Islet precursor cell (in vitro differentiated cells): ENCODE measurements at regions not wholly inside any gene's neighbourhood (a gene's known extent, or its start where the extent isn't known, plus 50 kb on each side); places are given as distances from the start of the nearest gene placed in this dataset.
A peak's percentile ranks its signal among the peaks of the same experiment; 100 is the strongest.
"Not testable (repeated sequence)": the region's sequence is repeated elsewhere in the genome, so short reads cannot be mapped to it uniquely, and the experiment has no call there.

Source experiments
- DNase-seq: peaks from one replicate; pipeline ENCODE4 v3.0.0-alpha.2; 2018

DNA sequence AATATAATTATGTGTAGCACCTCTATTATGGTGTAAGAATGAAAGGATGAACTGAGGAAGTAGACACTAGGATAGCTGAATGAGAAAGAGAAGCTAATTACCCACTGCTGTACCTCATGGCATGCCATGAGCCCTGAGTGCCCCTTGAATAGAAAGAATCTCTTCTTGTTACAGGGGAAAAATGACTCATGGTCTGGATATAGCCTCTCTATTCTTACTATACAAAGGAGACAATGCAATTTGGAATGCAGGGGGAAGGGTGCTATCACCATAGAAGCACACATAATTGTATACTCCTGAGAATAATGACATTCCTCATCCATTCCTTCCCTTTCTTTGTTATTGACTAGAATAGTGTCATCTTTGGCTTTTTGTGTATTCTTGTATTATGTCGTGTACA is 385.2 kb downstream of the CDH7 start:
- DNase-seq, result peak; percentile 58

DNA sequence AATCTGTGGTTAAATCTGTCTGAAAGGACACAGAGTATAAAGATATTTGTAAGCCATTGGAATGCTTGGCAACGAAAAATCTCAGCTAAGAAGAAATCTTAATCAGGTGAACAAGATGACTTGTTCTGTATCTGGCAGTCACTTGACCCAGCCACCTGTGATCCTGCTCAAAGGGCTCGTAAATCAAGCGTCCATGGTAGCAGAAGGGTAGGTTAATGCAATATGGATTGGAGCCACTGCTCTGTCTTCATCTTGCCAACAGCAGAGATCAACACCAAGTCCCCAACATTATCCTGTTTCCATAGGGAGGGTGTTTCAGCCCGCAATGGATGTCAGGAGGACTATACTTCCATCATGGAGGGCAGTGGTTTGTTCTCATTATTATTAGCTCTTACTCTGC is 378.4 kb downstream of the CDH7 start:
- DNase-seq, result no peak

DNA sequence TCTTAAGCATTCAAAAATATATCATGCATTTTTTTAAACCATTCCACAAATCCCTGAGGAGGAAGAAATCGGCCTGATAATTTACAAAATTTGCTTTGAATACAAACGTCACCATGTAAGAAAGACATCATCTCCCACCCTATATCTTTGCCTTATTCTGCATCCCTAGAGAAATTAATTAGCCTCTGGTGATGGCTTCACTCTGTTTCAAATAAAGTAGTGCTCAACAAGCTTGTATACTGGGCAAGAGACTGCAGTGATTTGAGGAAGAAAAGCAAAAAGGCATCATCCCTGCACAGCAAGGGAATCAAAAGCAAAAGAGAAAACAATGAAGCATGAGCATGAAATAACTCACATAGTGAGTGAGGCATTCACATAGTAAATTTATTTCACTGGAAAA is 375.5 kb downstream of the CDH7 start:
- no peak for DNase-seq

DNA sequence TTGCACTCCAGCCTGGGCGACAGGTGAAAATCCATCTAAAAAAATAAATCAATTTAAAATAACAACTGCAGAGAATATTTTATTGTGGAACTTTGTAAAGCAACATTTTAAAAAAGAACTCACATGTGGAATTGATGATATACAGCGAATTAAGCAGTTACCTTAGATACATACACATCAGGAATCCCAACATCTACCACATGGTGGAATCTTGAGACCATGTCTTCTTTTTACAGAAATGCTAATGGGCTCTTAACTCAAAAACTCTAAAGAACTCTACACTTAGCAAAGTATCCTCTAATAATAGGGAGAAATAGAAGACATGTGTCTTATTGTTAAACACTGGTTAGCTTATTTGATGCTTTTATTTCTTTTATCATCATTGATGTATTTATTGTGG is 373.6 kb downstream of the CDH7 start:
- DNase-seq, result no peak

DNA sequence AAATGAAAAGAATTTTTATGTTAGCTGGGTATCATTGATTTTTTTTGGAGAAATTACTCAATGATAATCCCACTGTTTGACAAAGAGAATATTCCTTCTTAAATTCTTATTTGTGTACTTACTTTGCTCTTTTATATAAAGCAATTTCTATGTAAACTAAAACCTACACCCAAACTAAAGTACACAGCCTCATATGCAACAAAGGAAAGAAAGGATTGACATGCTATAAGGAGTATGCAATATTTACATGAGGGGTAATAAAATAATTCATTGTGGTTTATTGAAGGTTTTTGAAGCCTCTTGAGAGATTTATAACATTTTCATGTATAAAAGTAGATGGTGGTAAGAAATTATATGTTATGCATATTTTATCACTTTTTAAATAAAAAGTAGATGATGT is 368.5 kb downstream of the CDH7 start:
- no peak for DNase-seq

DNA sequence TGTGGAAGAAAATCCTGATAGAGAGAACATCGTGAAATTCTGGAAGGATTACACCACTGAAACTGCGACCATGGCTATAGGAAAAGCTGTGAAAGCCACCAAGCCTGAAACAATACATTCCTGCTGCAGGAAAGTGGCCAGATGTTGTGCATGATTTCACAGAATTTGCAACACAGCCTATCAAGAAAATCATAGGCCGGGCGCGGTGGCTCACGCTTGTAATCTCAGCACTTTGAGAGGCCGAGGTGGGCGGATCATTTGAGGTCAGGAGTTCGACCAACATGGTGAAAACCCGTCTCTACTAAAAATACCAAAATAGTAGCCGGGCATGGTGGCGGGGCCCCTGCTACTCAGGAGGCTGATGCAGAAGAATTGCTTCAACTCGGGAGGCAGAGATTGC is 360.2 kb downstream of the CDH7 start:
- DNase-seq, result no peak

DNA sequence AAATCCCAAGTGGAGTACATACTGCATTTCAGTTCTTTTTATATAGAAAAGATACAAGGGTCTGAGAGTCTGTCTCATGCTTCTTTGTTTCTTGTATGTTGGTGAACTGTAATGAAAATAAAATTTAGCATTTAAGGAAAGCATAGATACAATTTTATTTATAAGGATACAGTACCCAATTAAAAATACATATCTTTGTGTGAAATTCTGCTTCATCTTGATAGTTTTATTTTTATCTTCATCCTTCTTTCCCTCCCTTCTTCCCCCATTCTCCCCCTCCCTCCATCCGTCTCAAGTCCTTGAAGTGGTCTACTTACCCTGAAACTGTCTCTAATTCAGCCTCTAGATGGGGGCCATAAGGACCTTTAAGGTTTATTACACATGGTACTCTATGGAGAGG is 359.8 kb downstream of the CDH7 start:
- no peak for DNase-seq

DNA sequence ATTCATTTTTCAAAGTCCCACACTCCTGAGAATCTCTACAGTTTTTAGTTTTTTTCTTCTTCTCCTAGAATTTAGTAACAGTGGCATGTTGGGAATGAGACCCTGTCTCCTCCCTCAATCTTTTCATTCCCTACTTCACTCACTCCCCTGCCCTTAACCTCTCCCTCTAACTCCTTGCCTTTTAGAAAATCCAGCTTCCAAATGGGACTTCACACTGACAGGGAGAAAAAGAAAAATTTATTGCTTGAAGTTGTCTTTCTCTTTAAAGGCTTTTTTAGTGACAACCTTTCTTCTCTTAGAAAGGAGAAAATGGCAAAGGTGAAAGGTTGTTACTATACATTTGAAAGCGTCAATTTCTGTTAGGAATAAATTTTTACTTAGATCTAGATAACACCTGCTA is 359.2 kb downstream of the CDH7 start:
- DNase-seq, result no peak

DNA sequence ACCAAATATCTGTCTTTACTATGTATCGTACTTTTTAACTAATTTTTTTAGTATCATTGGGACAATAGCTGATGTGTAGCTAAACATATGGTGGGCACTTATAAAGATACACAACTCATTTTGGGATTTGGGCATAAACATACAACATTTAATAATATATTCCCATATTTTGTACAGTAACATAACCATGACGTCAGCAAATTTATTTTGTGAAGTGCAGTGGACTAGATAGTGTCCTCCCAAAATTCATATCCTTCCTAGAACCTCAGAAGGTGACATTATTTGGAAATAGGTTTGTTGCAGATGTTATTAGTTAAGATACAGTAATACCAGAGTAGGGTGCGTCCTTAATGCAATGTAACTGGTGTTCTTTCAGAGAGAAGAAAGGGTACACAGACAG is 356.7 kb downstream of the CDH7 start:
- DNase-seq, result no peak

DNA sequence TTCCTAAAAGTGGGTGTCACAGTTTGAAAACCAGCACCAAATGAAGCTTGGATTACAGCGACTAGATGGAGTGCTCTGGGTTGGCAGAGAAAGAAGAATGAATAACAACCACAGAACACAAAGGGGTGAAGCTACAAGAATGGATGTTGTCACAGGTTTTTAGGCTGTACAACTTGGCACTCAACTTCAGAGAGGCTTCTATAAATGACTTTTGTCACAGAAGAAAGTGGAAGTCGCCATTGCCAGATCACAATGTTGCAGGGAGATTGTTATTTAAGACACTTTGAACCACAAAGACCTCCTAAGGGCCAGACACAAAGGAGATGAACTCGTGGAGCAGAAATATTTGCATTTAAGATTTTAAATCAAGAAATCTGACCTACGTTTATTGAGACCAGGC is 354.2 kb downstream of the CDH7 start:
- no peak for DNase-seq

DNA sequence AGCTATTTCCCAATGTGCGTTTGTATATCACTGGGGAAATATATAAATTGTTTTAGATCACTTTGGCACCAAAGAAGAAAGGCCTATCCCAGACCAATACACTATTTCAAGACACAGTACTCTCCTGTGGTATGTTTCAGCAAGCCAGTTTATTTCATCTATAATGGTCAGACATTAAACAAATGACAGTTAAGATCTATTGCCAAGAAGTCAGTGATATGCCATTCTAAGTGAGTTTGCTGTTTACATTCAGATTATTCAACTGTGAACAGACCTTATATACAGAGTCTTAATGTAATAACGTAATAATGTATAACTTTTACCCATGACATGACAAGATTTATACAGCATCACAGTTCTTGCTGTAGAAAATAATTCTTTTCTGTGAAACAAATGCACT is 352.7 kb downstream of the CDH7 start:
- DNase-seq, result no peak

DNA sequence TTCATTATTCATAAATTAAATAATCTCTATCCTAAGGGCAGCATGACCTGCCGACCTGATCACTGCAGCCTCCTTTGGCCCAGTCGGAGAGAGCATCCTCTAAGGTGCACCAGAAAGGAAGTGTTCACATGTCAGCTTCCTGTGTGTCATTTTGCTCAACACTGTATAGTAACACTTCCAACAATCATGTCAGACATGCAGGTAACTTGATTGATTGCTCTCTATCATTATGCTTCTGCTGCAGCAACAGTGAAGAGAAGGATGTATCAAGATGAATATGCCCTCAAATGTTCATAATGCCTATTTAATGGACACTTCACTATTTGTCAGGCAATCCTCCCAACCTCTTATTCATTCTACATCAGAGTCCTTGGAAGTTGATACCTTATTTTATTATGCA is 332.3 kb downstream of the CDH7 start:
- no peak for DNase-seq

DNA sequence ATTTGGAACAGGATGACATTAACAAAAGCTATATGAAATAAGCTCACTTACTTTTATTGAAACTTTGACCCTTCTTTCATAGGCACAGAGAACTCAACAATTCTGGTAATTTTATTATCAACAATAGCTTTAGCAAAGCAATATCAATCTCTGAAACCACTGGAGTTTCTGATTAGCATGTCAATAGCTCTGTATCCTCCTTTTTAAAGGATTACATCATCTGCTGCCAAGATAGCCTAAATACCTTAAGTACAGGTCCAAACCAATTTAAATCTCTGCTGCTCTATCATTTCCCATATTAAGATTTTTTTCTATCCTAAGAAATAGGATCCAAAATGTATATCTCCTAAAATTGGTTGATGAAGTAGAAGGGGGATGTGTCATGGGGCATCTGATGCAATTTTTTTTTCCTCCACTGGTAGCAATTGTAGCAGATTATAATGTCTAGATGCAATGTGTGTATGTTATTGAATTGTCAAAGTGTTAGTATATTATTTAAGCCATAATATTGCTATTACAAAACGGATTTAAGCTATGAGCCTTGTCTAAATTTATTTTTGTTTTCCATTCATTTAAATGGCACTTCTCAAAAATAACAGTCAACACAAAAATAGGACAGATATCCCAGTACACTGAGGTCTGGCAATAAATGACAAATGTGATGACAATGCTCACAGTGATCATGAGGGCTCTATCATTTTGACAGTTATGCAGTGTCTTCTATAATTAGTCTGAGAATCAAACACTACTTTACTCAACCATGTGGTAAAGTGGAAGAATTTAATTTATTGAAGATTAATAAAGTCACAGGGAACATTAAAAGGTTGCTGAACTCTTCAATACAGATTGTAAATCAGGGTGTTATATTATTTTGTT is 328.4 kb downstream of the CDH7 start:
- no peak for DNase-seq

DNA sequence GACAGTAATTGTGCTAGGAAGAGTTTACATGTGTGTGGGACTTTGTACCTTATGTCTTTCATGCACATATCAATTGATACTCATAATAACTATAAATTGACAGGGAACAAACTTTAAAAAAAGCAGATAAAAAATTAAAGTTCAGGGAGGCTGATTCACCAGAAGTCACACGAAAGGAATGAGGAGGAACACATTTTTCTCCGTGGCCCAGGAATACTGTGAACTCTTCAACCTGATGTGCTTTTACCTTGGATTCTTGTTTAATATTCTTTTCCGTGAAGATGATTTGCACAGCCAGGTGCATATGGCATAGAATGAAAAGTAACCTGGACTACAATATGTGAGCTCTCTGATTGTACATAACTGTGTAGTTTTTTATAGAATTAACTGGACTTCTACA is 326.3 kb downstream of the CDH7 start:
- DNase-seq, result no peak

DNA sequence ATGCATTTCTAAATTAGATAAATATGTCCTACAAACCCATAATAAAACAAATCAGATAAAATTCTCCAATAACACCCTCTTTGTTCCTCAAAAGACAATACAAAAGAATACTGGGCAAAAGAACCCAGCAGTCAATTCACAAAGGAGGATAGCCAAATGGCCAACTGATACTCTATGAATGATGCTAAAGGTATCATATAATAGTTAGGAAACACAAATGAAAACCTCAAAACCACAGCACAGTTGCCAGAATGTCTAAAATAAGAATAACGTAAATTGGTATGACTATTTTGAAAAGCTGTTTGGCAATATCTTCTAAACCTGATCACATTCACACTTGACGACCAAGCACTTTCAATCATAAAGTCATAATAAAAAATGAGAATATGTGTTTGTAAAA is 315.4 kb downstream of the CDH7 start:
- DNase-seq, result no peak

DNA sequence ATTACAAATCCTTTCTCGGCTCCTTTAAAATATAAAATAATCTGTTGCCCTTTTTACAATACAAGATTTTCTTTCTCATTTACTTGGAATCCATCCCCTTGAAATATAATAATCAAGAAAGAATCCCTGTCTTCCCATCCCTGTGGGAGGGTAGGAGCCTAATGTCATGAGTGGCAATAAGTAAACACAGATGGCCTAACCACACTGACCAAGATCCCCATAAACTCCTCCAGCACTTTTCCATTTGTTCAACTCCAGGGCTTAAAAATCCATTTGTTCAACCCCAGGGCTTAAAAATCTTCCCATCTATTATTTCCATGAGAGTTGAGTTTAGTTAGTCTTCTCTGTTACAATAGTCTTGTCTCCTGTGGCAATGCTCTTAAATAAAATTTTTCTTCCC is 297.6 kb downstream of the CDH7 start:
- DNase-seq, result no peak

DNA sequence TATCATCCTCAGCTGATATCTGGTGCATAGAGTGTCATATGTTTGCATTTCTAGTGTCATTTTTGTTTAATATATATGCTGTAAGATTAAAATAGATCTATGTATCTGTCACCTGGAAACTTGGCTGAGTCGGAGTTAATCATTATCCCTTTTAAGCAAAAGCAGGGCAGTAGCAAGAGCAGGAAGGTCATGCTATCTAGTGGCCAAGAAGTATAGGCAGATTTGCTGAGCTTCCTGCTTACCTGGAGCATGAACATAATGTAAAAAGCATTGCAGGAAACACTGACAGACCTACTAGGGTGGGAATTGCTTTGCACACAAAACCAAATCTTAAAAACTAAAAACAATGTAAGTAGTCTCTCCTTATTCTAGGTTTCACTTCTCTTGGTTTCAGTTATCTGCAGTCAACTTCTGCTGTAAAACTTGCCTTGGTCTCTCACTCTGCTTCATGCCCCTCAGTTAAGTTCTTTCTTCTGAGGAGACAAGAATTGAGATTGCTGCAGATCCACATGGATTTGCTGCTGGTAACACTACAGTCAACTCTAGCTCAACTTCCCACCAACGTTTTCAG is 295.3 kb downstream of the CDH7 start:
- DNase-seq, result no peak

DNA sequence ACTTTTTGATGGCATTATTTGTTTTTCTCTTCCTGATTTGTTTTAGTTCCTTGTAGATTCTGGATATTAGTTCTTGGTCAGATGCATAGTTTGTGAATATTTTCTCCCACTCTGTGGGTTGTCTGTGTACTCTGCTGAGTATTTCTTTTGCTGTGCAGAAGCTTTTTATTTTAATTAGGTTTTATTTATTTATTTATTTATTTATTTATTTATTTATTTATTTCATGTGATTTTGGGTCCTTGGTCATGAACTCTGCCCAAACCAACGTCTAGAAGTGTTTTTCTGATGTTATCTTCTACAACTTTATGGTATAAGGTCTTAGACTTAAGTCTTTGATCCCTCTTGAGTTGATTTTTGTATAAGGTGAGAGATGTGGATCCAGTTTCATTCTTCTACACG is 292.2 kb downstream of the CDH7 start:
- no peak for DNase-seq

DNA sequence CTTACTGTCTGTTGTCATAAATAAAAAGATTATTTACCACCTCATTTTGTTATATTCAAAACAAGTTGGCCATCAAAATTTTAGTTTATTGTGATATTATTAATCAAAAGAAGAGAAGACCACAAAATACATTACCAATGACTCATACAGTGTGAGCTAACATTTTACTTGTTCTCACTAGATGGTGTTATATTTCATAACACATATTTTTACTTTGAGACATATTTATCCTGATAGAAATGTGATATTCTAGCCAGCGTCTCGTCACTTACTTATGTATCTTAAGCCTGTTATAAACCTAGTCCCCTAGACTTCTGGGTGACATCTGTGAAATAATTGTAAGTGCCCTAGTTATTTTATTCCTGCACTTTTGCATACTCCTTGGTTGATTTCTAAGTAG is 263.2 kb downstream of the CDH7 start:
- DNase-seq, result no peak

DNA sequence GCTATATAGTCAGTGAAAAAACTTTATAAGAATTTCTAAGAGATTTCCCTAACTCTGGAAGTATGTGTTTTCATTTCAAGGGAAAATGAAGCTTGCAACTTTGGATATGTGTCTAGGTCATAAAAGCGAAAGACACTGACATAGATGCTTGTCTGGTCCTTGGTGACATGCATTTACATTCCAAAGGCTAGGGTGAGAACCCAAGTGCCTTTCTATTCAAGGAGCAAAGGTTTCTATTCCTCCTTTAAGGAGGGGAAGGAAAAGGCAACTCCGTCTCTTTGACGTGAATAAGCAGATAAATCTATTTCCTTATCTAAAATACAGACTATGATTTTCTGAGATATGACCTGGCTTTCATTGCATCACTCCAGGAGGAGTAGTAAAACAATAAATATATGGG is 261.1 kb downstream of the CDH7 start:
- DNase-seq, result no peak

DNA sequence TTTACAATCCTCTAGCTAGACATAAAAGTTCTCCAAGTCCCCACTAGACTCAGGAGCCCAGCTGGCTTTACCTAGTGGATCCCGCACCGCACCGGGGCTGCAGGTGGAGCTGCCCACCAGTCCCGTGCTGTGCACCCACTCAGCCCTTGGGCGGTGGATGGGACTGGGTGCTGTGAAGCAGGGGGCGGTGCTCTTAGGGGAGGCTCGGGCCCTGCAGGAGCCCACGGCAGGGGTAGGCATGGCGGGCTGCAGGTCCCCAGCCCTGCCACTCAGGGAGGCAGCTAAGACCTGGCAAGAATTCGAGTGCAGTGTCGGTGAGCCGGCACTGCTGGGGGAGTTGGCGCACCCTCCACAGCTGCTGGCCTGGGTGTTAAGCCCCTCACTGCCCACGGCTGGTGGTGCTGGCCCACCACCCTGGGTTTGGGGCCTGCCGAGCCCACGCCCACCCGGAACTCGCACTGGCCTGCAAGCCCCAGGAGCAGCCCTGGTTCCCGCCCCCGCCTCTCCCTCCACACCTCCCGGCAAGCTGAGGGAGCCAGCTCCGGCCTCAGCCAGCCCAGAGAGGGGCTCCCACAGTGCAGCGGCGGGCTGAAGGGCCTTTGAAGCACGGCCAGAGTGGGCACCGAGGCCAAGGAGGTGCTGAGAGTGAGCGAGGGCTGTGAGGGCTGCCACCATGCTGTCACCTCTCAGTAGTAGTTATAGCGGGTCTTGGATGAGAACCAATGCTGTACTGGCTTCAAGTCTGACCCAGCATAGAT is 255.2 kb downstream of the CDH7 start:
- DNase-seq, result no peak

DNA sequence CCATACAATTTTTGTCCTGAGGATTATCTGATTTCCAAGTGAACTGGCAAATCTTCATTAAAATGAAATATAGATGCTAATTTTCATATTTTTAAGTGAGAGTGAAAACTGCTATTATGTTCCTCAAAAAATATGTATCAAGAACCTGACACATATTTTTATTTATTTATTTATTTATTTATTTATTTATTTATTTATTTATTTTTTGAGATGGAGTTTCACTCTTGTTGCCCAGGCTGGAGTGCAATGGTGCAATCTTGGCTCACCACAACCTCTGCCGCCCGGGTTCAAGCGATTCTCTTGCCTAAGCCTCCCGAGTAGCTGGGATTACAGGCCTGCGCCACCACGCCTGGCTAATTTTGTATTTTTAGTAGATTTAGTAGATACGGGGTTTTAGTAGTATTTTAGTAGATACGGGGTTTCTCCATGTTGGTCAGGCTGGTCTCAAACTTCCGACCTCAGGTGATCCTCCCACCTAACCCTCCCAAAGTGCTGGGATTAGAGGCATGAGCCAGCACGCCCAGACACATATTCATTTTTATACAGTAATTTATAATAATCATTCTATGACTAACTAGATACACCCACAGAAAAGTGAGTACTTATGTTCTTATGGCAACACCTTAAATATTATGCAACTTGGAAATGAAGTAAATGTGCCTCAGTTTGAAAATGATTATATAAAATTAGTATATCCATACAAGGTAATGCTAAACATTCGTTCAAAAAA is 248.3 kb downstream of the CDH7 start:
- DNase-seq, result not testable (repeated sequence)

DNA sequence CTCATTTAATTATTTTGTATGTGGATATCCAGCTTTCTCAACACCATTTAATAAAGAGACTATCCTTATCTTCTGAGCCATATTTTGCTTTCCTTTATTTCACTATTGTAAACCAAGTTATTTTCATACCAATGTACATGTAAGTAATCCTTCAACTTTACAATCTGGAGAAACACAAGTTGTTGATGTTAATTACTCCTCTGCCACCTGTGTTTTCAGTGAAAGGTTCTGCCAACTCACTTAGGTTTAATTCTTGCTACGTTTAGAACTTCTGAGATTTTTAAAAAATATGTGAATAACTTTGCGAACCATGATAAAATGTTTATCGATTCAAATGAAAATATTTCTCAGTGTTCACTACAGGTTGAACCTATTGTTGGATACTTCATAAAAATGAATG is 244.4 kb downstream of the CDH7 start:
- DNase-seq, result no peak

DNA sequence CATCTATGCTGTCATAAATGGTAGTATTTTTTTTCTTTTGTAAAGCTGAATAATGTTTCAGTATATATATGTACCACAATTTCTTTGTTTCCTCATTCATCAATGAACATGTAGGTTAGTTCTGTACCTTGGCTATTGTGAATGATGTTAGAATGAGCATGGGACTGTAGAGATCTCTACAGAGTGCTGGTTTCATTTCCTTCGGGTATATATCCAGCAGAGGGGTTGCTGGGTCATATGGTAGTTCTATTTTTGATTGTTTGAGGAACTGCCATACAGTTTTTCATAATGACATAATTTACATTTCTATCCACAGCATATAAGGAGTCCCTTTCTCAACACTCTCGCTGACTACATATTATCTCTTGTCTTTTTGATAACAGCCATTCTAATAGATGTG is 243.5 kb downstream of the CDH7 start:
- DNase-seq, result no peak
